ENCODE measurements at regions not wholly inside any gene's neighbourhood (a gene's known extent, or its start where the extent isn't known, plus 50 kb on each side); places are given as distances from the start of the nearest gene placed in this dataset.

DNA sequence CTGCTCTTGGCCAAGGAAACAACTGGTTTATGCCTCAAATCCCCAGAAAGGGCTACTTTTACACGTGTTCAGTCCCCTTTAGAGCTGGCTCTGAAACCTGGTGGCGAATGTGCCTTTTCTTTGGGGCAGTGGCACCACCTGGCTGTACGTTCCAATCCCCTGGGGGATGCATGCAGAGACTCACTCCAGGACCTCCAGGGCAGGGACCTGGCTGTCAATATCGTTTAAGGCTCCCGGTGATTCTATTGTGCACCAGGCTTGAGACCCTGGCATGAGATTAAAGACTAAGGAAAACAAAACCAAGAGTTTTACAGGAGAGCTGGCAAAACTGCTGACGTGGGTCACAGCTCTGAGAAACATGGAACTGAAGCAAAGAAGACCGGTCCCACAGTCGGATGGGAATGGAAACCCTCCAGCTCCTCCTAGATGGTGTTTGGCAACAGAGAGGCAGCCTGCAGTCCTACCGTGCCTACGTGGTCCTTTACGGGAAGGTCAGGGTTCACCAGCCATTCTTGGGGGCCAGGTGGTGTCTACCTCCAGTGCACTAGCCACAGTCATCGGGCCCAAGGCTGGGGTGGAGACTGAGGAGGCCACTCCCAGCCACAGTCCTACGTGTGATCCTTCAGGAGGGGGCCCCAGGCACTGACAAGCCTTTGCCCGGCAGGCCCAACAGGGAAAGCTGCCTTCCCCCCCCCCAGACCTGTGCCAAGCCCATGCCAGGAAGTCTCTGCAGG, 203.3 kb upstream of the CST7 start:
- TF ChIP-seq SUZ12 (IDR thresholded peaks at IDR 0.05; ENCODE audit: extremely low read depth, insufficient read depth, insufficient read length) (no peak), ZNF274 (IDR thresholded peaks at IDR 0.05; ENCODE audit: low read depth, low read length) (no peak), YY1 (IDR thresholded peaks at IDR 0.05; ENCODE audit: insufficient read depth, insufficient read length) (no peak)

Measured in NT2/D1 (cell line).